ENCODE measurements at regions not wholly inside any gene's neighbourhood (a gene's known extent, or its start where the extent isn't known, plus 50 kb on each side); places are given as distances from the start of the nearest gene placed in this dataset.
A peak's percentile ranks its signal among the peaks of the same experiment; 100 is the strongest.
"Not testable (repeated sequence)": the region's sequence is repeated elsewhere in the genome, so short reads cannot be mapped to it uniquely, and the experiment has no call there.

GRCh38 chr4:174066611-174067205 is 216.8 kb downstream of the FBXO8 start:
- no peak for DNase-seq

- no peak for DNase-seq
Measured at GRCh38 chr4:174062831-174063230, 220.6 kb downstream of the FBXO8 start.

GRCh38 chr4:174061026-174061425 is 222.4 kb downstream of the FBXO8 start:
- peak; percentile 21 for DNase-seq

- DNase-seq: peak; percentile 14
Measured at GRCh38 chr4:174058846-174059245, 224.6 kb downstream of the FBXO8 start.

- peak; percentile 62 for DNase-seq
Measured at GRCh38 chr4:174056959-174057358, 226.5 kb downstream of the FBXO8 start.

- no peak for DNase-seq
Measured at GRCh38 chr4:174055344-174055743, 228.1 kb downstream of the FBXO8 start.

- DNase-seq: no peak
Measured at GRCh38 chr4:174053895-174054294, 229.6 kb downstream of the FBXO8 start.

GRCh38 chr4:174047363-174047762 is 236.1 kb downstream of the FBXO8 start:
- peak; percentile 94 for DNase-seq

GRCh38 chr4:174045829-174046228 is 237.6 kb downstream of the FBXO8 start:
- not testable (repeated sequence) for DNase-seq

- no peak for DNase-seq
Measured at GRCh38 chr4:174045381-174045780, 238.1 kb downstream of the FBXO8 start.

GRCh38 chr4:174041555-174042105 is 241.8 kb downstream of the FBXO8 start:
- DNase-seq: no peak

GRCh38 chr4:174040287-174040686 is 243.2 kb downstream of the FBXO8 start:
- peak; percentile 60 for DNase-seq

GRCh38 chr4:174038481-174038880 is 245.0 kb downstream of the FBXO8 start:
- no peak for DNase-seq

- DNase-seq: no peak
Measured at GRCh38 chr4:174037631-174038030, 245.8 kb downstream of the FBXO8 start.

GRCh38 chr4:174037049-174037448 is 246.4 kb downstream of the FBXO8 start:
- no peak for DNase-seq

- peak; percentile 43 for DNase-seq
Measured at GRCh38 chr4:174036576-174036975, 246.9 kb downstream of the FBXO8 start.

- DNase-seq: no peak
Measured at GRCh38 chr4:174036111-174036510, 247.4 kb downstream of the FBXO8 start.

- DNase-seq: no peak
Measured at GRCh38 chr4:174023641-174024040, 259.8 kb downstream of the FBXO8 start.

GRCh38 chr4:174018236-174018635 is 265.2 kb downstream of the FBXO8 start:
- no peak for DNase-seq

GRCh38 chr4:174016251-174016650 is 267.2 kb downstream of the FBXO8 start:
- no peak for DNase-seq

- DNase-seq: no peak
Measured at GRCh38 chr4:174012886-174013259, 270.6 kb downstream of the FBXO8 start.

GRCh38 chr4:174012135-174012885 is 271.2 kb downstream of the FBXO8 start:
- DNase-seq: peak; percentile 28

- DNase-seq: peak; percentile 38
Measured at GRCh38 chr4:174010547-174010946, 272.9 kb downstream of the FBXO8 start.

GRCh38 chr4:174009686-174010451 is 273.6 kb downstream of the FBXO8 start:
- no peak for DNase-seq
